Gastroesophageal sphincter (tissue), 4 donors: ENCODE measurements at regions not wholly inside any gene's neighbourhood (a gene's known extent, or its start where the extent isn't known, plus 50 kb on each side); places are given as distances from the start of the nearest gene placed in this dataset.

Experiments
- ATAC-seq: fragments of 150-250 bp; one replicate; pipeline ENCODE4 v1.9.1; 2016; ENCODE audit warnings: mild to moderate bottlenecking, moderate library complexity
- H3K27ac ChIP-seq, 4 donors: fragments of 200-600 bp; sonication (generic) in 3 of 4; 1 replicate in 3 of 4; 2 replicates in 1 of 4; pipeline ENCODE4 v1.5.1; 2016 to 2019
- H3K27me3 ChIP-seq: fragments of 200-600 bp; sonication (generic); one replicate; pipeline ENCODE4 v1.5.1; 2019
- H3K36me3 ChIP-seq, 2 donors: fragments of 200-600 bp; sonication (generic); one replicate each; pipeline ENCODE4 v1.5.1; 2019; ENCODE audit warnings: control low read depth in 1 of 2
- H3K4me1 ChIP-seq, 3 donors: fragments of 200-600 bp; sonication (generic); 1 replicate in 2 of 3; 2 replicates in 1 of 3; pipeline ENCODE4 v1.5.1; 2016 to 2019; ENCODE audit warnings: control low read depth in 2 of 3
- H3K4me3 ChIP-seq, 2 donors: fragments of 200-600 bp; sonication (generic); one replicate each; pipeline ENCODE4 v1.5.1; 2019; ENCODE audit warnings: mild to moderate bottlenecking in 1 of 2, moderate library complexity in 1 of 2
- H3K9me3 ChIP-seq, 3 donors: fragments of 200-600 bp; sonication (generic); one replicate each; pipeline ENCODE4 v1.5.1; 2017 to 2019; ENCODE audit warnings: control low read depth in 2 of 3
- CTCF ChIP-seq, 4 experiments: fragments of 200-600 bp in 2 of 4; fragments of 450-650 bp in 2 of 4; sonication (generic) in 1 of 4; IDR thresholded peaks; one replicate each; pipeline ENCODE4 v1.5.1; 2017 to 2019; ENCODE audit warnings: antibody characterized with exemption in 4 of 4, mild to moderate bottlenecking in 2 of 4, moderate library complexity in 2 of 4
- EP300 ChIP-seq: sonication (generic); formaldehyde crosslinking; IDR thresholded peaks from one replicate; pipeline ENCODE4 v1.6.1; 2017; ENCODE audit warnings: antibody characterized with exemption, mild to moderate bottlenecking
- POLR2A ChIP-seq, 2 donors: fragments of 450-650 bp; IDR thresholded peaks; one replicate each; pipeline ENCODE4 v1.6.1; 2017; ENCODE audit warnings: antibody characterized with exemption in 2 of 2, mild to moderate bottlenecking in 2 of 2, moderate library complexity in 1 of 2
- POLR2AphosphoS5 ChIP-seq: sonication (generic); formaldehyde crosslinking; IDR thresholded peaks from one replicate; pipeline ENCODE4 v1.6.1; 2017; ENCODE audit warnings: antibody characterized with exemption
- WGBS, 2 donors: methylation state at CpG; one replicate each; pipeline ENCODE4 v1.1.5; 2018; ENCODE audit warnings: low coverage in 1 of 2; 5-methylcytosine and 5-hydroxymethylcytosine counted together

- Histone ChIP-seq H3K36me3 (no peaks in the 10 kb centered on the region), H3K27me3 (no peaks in the 10 kb centered on the region), H3K4me1 (no peaks in the 10 kb centered on the region), H3K4me3 (no peak overlapping the region), H3K27ac (no peak overlapping the region), H3K9me3 (no peaks in the 10 kb centered on the region)
- ATAC-seq, result no peak
- TF ChIP-seq EP300 (no peak), POLR2AphosphoS5 (no peak), POLR2A (IDR thresholded peaks at IDR 0.05) (no peak), CTCF (IDR thresholded peaks at IDR 0.05) (no peak)
- WGBS, 2 donors, result 48 to 70% methylated on average over 3 of the region's 3 CpGs
Measured at GRCh38 chr3:59254976-59255375, 205.2 kb upstream of the CFAP20DC start.

- H3K4me3 ChIP-seq, result no peak overlapping the region
- no peak overlapping the region for H3K27ac ChIP-seq
- no peaks in the 10 kb centered on the region for H3K27me3 ChIP-seq
- H3K4me1 ChIP-seq, result no peaks in the 10 kb centered on the region
- ATAC-seq, result no peak
- no peaks in the 10 kb centered on the region for H3K36me3 ChIP-seq
- TF ChIP-seq CTCF (IDR thresholded peaks at IDR 0.05), result no peak
- no peak for TF ChIP-seq POLR2A (IDR thresholded peaks at IDR 0.05)
- no peak for TF ChIP-seq EP300
- no peak for TF ChIP-seq POLR2AphosphoS5
- no peaks in the 10 kb centered on the region for H3K9me3 ChIP-seq
- 40 to 75% methylated on average over 1 to 2 of the region's 7 CpGs for WGBS, 2 donors
Measured at GRCh38 chr3:59254433-59254832, 204.6 kb upstream of the CFAP20DC start.

GRCh38 chr3:59253523-59253922 is 203.7 kb upstream of the CFAP20DC start:
- Histone ChIP-seq H3K4me3 (no peak overlapping the region), H3K27me3 (no peaks in the 10 kb centered on the region), H3K36me3 (no peaks in the 10 kb centered on the region), H3K9me3 (no peaks in the 10 kb centered on the region), H3K4me1 (no peaks in the 10 kb centered on the region), H3K27ac (no peak overlapping the region)
- 77 to 95% methylated on average over 2 of the region's 2 CpGs for WGBS, 2 donors
- TF ChIP-seq POLR2AphosphoS5 (no peak), CTCF (IDR thresholded peaks at IDR 0.05) (no peak), POLR2A (IDR thresholded peaks at IDR 0.05) (no peak), EP300 (no peak)
- ATAC-seq, result no peak

GRCh38 chr3:59251869-59252268 is 202.0 kb upstream of the CFAP20DC start:
- WGBS, 2 donors, result 80 to 100% methylated on average over 1 to 2 of the region's 3 CpGs
- no peak overlapping the region for H3K4me3 ChIP-seq
- no peaks in the 10 kb centered on the region for H3K36me3 ChIP-seq
- H3K27ac ChIP-seq, result no peak overlapping the region
- H3K9me3 ChIP-seq, result no peaks in the 10 kb centered on the region
- H3K27me3 ChIP-seq, result no peaks in the 10 kb centered on the region
- H3K4me1 ChIP-seq, result no peaks in the 10 kb centered on the region
- TF ChIP-seq EP300 (no peak), POLR2A (IDR thresholded peaks at IDR 0.05) (no peak), CTCF (IDR thresholded peaks at IDR 0.05) (no peak), POLR2AphosphoS5 (no peak)
- no peak for ATAC-seq

GRCh38 chr3:59250600-59250999 is 200.8 kb upstream of the CFAP20DC start:
- no peaks in the 10 kb centered on the region for H3K9me3 ChIP-seq
- no peak for ATAC-seq
- no peak for TF ChIP-seq CTCF (IDR thresholded peaks at IDR 0.05)
- no peak for TF ChIP-seq POLR2A (IDR thresholded peaks at IDR 0.05)
- TF ChIP-seq POLR2AphosphoS5, result no peak
- TF ChIP-seq EP300, result no peak
- no peaks in the 10 kb centered on the region for H3K27me3 ChIP-seq
- no peak overlapping the region for H3K4me3 ChIP-seq
- H3K36me3 ChIP-seq, result no peaks in the 10 kb centered on the region
- H3K27ac ChIP-seq, result no peak overlapping the region
- H3K4me1 ChIP-seq, result peaks cover 0 to 5% (median 3%) of the 10 kb centered on the region in 3 donors
